ENCODE measurements at regions not wholly inside any gene's neighbourhood (a gene's known extent, or its start where the extent isn't known, plus 50 kb on each side); places are given as distances from the start of the nearest gene placed in this dataset.

GRCh38 chr7:22005151-22005550 is 59.5 kb upstream of the CDCA7L start:
- TF ChIP-seq EZH2 (IDR thresholded peaks at IDR 0.05) (no peak), TCF7L2 (IDR thresholded peaks at IDR 0.05; ENCODE audit: borderline replicate concordance, extremely low read depth, insufficient read depth, insufficient read length) (no peak), EGR1 (IDR thresholded peaks at IDR 0.05; ENCODE audit: low read depth) (no peak), FOSL1 (IDR thresholded peaks at IDR 0.05; ENCODE audit: low read depth) (no peak), POLR2AphosphoS5 (IDR thresholded peaks at IDR 0.05; ENCODE audit: low read depth, low read length) (no peak), EZH2phosphoT487 (IDR thresholded peaks at IDR 0.05; ENCODE audit: borderline replicate concordance) (no peak)
- no peaks in the 10 kb centered on the region for H4K20me1 ChIP-seq (ENCODE audit: insufficient read depth)
- DNase-seq (ENCODE audit: low read depth, low spot score) = no peak
- no peak overlapping the region for H3K27ac ChIP-seq (ENCODE audit: low read depth, low read length)
- H3K27me3 ChIP-seq (ENCODE audit: insufficient read depth, low read length) = peaks cover 6% of the 10 kb centered on the region; the same call in 1 of the 2 replicates
- BruUV-seq (replicated peaks) = no TSS peak
- no peak overlapping the region for H3K4me3 ChIP-seq (replicated peaks in 1 of 2; ENCODE audit: low read depth in 1 of 2, low read length in 2 of 2)
- ChIA-PET CTCF (no interaction called here), POLR2A (no interaction called here), RAD21 (ENCODE audit: low non-redundant PET in 1 of 2, low total read pairs in 2 of 2, uncharacterized antibody in 2 of 2, unreplicated experiment in 2 of 2) (no interaction called here)
- no peak overlapping the region for H2AFZ ChIP-seq (ENCODE audit: low read depth, low read length, poor library complexity, severe bottlenecking)
- H3K4me2 ChIP-seq (ENCODE audit: low read length) = no peak overlapping the region
- H3K9ac ChIP-seq (ENCODE audit: low read length) = no peak overlapping the region
- H3K36me3 ChIP-seq (ENCODE audit: control insufficient read depth in 1 of 2, insufficient read depth in 2 of 2, low read length in 2 of 2) = no peaks in the 10 kb centered on the region
- ATAC-seq = no peak
- H3K4me1 ChIP-seq (ENCODE audit: control insufficient read depth in 1 of 2, insufficient read depth in 2 of 2, low read length in 2 of 2) = 0 out of 4 replicates have a peak, but pooled peaks cover 0 to 3% of the 10 kb centered on the region in 2 experiments
- intact Hi-C loops (cut with micrococcal nuclease) = no loop called here
- no peaks in the 10 kb centered on the region for H3K9me3 ChIP-seq (ENCODE audit: control insufficient read depth in 1 of 2, insufficient read depth in 1 of 2, low read depth in 1 of 2, low read length in 2 of 2)
- no peaks in the 10 kb centered on the region for H3K9me2 ChIP-seq (ENCODE audit: insufficient read depth)
- no peaks in the 10 kb centered on the region for H3K79me2 ChIP-seq (ENCODE audit: insufficient read depth, low read length)

GRCh38 chr7:22002726-22003125 is 57.0 kb upstream of the CDCA7L start:
- no peaks in the 10 kb centered on the region for H3K79me2 ChIP-seq (ENCODE audit: insufficient read depth, low read length)
- no peaks in the 10 kb centered on the region for H3K36me3 ChIP-seq (ENCODE audit: control insufficient read depth in 1 of 2, insufficient read depth in 2 of 2, low read length in 2 of 2)
- intact Hi-C loops (cut with micrococcal nuclease) = no loop called here
- ChIA-PET POLR2A (no interaction called here), RAD21 (ENCODE audit: low non-redundant PET in 1 of 2, low total read pairs in 2 of 2, uncharacterized antibody in 2 of 2, unreplicated experiment in 2 of 2) (no interaction called here), CTCF (no interaction called here)
- H2AFZ ChIP-seq (ENCODE audit: low read depth, low read length, poor library complexity, severe bottlenecking) = no peak overlapping the region
- no peak overlapping the region for H3K4me3 ChIP-seq (replicated peaks in 1 of 2; ENCODE audit: low read depth in 1 of 2, low read length in 2 of 2)
- no peaks in the 10 kb centered on the region for H4K20me1 ChIP-seq (ENCODE audit: insufficient read depth)
- H3K27ac ChIP-seq (ENCODE audit: low read depth, low read length) = no peak overlapping the region
- DNase-seq (ENCODE audit: low read depth, low spot score) = no peak
- peaks cover 6% of the 10 kb centered on the region; the same call in 1 of the 2 replicates for H3K27me3 ChIP-seq (ENCODE audit: insufficient read depth, low read length)
- H3K9me2 ChIP-seq (ENCODE audit: insufficient read depth) = no peaks in the 10 kb centered on the region
- ATAC-seq = no peak
- no peaks in the 10 kb centered on the region for H3K9me3 ChIP-seq (ENCODE audit: control insufficient read depth in 1 of 2, insufficient read depth in 1 of 2, low read depth in 1 of 2, low read length in 2 of 2)
- no TSS peak for BruUV-seq (replicated peaks)
- no peak overlapping the region for H3K9ac ChIP-seq (ENCODE audit: low read length)
- H3K4me1 ChIP-seq (ENCODE audit: control insufficient read depth in 1 of 2, insufficient read depth in 2 of 2, low read length in 2 of 2) = 0 out of 4 replicates have a peak, but pooled peaks cover 0 to 3% of the 10 kb centered on the region in 2 experiments
- no peak overlapping the region for H3K4me2 ChIP-seq (ENCODE audit: low read length)
- TF ChIP-seq ZNF274 (IDR thresholded peaks at IDR 0.05; ENCODE audit: low read depth, low read length) (no peak), ZFX (IDR thresholded peaks at IDR 0.05) (no peak), EGR1 (IDR thresholded peaks at IDR 0.05; ENCODE audit: low read depth) (no peak), EZH2phosphoT487 (IDR thresholded peaks at IDR 0.05; ENCODE audit: borderline replicate concordance) (no peak), TCF7L2 (IDR thresholded peaks at IDR 0.05; ENCODE audit: borderline replicate concordance, extremely low read depth, insufficient read depth, insufficient read length) (no peak), MAX (IDR thresholded peaks at IDR 0.05) (no peak), ZBTB33 (IDR thresholded peaks at IDR 0.05; ENCODE audit: extremely low read depth, insufficient replicate concordance, low read length) (no peak), POLR2A (IDR thresholded peaks at IDR 0.05; ENCODE audit: borderline replicate concordance, extremely low read depth, insufficient read depth, insufficient read length) (no peak), FOSL1 (IDR thresholded peaks at IDR 0.05; ENCODE audit: low read depth) (no peak), CEBPB (IDR thresholded peaks at IDR 0.05; ENCODE audit: low read depth) (no peak), CBX3 (IDR thresholded peaks at IDR 0.05; ENCODE audit: low read depth) (no peak), REST (IDR thresholded peaks at IDR 0.05; ENCODE audit: low read depth) (no peak), ATF3 (IDR thresholded peaks at IDR 0.05) (no peak), SRF (IDR thresholded peaks at IDR 0.05; ENCODE audit: low read depth) (no peak)

Data from HCT116 (cell line).